GM12892 (cell line): ENCODE measurements at regions not wholly inside any gene's neighbourhood (a gene's known extent, or its start where the extent isn't known, plus 50 kb on each side); places are given as distances from the start of the nearest gene placed in this dataset.

ENCODE experiments used
- POLR2A ChIP-seq: IDR thresholded peaks from 2 replicates; pipeline ENCODE4 v1.6.1; 2011; ENCODE audit warnings: low read depth, low read length, control low read depth
- TAF1 ChIP-seq: IDR thresholded peaks from 2 replicates; pipeline ENCODE4 v1.6.1; 2011; ENCODE audit warnings: low read depth, mild to moderate bottlenecking, control low read depth, low read length, borderline replicate concordance

DNA sequence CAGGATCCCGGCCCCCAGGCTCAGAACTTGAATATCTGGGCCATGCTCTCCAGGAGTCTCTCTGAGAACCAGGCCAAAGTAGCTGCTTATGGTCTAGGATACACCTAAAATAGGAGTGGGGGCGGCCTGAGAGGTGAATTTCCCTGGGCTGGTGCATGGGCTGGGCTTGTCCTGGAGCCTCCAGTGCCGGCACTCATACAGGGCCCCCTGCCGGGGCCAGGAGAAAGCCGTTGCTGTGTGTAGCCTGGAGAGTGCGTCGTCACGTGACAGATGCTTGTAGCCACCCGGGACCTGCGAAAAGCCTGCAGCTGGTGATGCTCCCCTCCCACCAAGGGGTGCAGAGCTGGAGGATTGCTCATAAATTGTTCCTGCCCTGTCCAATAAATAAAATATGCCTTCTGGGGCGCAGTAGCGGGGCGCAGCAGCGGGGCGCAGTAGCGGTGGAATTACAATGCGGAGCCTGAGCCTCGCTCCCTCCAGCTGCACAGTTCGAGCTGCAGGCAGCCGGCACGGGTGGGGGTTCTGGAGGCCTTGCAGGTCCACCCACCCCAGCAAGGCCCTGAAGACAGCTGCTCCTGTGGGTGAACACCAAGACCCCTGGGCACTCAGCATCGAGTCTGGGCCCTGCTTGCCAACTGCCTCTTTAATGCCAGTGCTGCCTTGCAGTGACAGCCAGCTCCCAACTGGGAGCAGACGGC is 289.9 kb downstream of the NDUFA10 start:
- TF ChIP-seq TAF1 (no peak), POLR2A (no peak)
